Smooth muscle cell of the brain vasculature (primary cell): ENCODE measurements at regions not wholly inside any gene's neighbourhood (a gene's known extent, or its start where the extent isn't known, plus 50 kb on each side); places are given as distances from the start of the nearest gene placed in this dataset.

Experiments
- DNase-seq: peaks from one replicate; pipeline ENCODE4 v3.0.0-alpha.2; 2012; ENCODE audit warnings: low read depth, low spot score

DNA sequence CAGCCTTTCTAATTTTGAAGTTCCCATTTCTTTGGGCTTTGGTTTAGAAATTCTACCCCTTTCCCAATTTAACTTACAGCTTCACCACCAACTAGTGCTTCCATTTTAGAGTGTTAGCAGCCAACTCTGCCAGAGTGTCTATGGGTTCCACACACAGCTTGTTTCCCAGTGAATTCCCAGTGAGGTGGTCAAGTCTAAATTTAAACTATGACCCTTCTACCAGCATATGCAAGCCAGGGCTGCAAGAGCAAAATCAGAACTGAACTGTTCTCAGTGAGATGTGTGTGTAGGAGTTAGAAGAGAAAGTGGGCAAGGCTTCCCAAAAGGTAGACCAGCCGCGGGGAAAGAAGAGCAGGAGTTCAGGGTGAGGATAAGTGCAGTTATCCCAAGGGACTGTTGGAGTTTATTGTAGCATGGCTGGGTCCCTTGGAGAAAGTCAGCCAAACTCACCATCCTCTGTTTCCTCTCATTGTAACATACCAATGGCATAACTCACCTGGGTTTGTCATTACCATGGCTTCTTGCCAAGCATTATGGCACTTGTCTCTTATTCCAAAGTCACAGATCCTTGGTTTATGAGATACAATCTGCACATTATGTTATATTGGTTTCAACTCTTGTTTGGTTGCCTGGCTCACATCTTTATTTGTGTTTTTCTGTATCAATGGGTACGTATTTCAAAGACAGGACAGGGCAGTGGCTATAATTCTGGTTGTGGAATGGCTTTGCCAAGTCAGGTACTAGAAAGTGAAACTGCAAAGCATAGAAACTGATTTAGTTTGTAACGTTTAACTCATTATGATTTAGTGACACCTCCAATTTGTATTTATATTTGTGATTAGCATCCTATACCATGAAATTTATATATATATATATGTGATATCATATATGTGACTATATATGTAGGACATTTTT lies 130.2 kb upstream of the UMPS start:
- no peak for DNase-seq

DNA sequence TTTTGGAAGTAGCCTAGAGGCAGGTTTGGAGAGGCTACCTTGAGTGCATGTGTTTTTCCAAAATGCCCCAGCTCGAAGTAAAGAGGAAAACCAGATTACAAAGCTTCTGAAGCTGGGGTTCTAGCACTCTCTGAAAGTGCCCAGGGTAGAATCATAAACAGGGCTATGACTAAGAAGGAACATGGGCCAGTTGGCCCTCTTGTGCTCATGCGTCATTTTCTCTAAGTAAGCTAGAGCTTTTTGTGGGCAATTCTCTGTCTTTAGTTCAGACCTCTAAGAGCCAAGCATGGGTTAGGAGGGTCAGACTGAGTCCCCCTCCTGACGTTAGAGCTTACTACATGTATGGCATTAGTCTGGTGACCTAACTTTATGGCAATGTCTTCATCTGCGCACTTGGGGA lies 129.5 kb upstream of the UMPS start:
- DNase-seq = no peak

DNA sequence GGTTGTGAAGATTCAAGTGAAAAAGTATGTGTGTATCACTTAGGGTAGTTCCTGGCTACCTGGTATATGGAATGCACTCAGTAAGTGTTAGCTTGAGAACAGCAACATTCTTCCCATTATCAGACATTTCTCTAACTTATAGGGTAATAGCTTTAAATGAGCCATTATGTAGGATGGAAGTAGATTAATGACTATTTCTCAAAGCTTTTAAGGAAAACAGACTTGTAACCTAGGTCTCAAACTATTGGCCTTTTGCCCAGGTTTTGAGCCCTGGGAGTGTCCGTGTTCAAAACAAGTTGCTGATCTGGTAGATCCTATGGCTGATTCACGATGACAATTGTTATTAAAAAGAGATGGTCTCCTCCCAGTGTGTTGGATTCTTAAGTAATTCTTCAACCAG lies 129.1 kb upstream of the UMPS start:
- no peak for DNase-seq

DNA sequence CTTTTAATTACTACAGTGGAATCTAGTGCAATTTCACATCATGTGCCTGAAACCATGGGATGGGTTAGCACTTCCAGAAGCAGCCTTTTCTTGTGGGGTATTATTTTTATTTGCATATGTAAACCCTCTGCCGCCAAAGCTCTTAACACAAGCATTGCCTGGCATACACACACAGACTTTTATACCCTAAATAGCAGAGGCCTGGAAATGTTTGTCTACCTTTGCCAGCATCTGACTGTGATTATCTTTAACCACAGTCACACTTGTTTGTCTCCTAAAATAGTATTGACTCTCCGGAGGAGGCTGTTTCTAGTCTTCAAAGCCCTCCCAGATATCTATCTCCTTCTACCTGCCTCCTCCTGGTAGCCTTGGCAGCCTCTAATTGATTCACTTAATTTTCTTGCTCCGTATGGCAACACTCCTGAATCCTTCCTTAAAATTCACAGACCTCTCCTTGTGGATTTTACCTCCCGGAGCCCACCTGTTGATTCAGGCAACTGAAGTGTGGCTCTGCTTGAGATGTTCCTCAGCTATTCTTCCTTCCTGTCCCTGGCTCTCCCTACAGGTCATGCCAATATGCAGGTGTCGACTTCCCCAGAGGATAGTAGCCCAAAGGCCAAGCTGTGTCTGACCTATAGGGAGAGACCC lies 127.1 kb upstream of the UMPS start:
- no peak for DNase-seq

DNA sequence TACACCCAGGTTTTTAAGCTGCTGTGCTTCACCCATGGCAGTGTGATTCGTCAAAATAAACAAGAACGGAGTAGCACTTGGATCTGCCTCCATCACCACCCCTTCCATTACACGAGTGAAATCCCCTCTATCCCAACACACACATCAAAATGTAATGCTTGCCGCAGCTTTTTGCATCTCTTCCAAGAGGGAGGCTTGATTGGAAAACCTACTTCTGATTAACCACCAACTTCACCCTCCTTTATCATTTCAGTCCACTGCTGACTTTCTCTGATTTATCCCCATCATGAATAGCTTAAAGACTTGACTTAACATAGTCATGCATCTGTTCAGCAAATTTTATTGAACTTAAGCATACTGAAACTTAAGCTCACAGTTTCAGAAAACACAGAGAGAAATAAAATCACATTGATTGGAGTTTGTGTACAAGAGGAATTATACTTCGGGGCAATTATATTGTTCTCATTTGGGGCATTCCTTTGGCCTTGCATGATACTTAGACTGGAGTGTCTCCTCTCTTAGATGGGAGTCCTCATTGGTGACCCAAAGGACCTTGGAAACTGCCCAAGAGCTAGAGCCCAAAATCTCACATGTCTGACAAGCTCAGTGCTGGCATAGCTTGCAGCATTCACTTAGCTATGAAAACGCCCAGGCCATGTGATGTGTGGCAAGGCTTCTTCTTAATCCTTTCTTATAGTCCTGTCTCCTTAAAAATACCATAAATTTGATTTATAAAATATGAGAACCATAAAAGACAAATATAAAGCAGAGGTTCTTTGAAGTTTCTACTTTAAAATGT lies 124.3 kb upstream of the UMPS start:
- DNase-seq = no peak

GRCh38 chr3:124607163-124607562 lies 123.1 kb upstream of the UMPS start:
- peak; percentile 28 for DNase-seq

DNA sequence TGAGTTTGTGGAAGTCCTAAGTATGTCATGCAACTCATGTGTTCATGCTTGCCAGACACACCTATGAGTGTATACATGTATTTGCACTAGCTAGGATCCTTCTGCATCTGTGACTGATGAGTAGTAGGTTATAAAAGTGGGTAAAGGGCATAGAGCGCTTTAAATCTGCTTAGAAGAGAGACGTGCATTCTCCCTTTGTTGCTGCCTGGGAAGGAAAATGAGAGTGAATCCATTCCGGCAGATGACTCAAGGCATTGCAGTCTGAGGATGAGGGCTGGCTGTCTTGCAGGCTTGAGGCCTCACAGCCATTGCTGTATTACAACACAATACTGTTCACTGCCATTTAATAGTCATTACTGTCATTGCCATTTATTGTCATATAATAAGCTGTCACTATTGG lies 120.8 kb upstream of the UMPS start:
- DNase-seq = no peak

GRCh38 chr3:124610130-124610529 lies 120.1 kb upstream of the UMPS start:
- no peak for DNase-seq

GRCh38 chr3:124611520-124611919 lies 118.7 kb upstream of the UMPS start:
- no peak for DNase-seq

- no peak for DNase-seq
Observed at GRCh38 chr3:124615896-124616543, 114.2 kb upstream of the UMPS start.

DNA sequence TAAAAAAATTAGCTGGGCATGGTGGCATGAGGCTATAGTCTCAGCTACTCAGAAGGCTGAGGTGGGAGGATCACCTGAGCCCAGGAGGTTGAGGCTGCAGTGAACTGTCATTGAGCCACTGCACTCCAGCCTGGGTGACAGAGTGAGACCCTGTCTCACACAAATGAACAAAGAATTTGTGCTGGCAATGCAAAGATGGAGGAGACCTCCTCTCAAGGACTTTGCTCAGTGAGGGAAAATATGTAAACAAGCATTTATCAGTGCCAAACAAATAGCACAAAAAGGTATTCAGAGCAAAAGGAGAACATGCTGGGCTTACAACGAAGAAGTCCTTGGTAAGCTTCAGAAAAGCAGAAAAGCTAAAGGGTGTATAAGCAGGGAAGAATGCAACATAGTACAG lies 113.1 kb upstream of the UMPS start:
- DNase-seq = no peak

GRCh38 chr3:124619887-124620599 lies 110.2 kb upstream of the UMPS start:
- no peak for DNase-seq

DNA sequence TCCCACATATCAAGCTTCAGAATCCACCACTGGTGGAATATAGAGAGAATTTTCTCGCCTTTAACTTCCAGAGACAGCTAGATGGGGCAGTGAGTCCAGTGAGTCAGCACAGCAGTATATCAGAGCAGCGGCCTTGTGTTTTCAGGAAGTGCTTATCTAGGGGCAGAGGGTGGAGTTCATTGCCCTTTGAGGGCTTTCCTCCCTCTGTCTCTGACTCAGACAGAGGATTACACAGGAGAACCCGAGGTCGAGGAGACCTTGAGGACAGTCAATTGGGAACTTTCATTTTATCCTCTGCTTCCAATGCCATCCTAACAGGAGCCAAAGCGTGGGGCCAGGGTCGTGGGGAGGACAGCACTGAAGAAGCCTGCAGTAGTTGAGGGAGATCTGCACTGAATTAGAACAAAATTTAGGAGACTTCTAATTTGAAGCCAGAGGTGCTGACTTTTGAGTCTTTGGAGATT lies 109.6 kb upstream of the UMPS start:
- no peak for DNase-seq

DNA sequence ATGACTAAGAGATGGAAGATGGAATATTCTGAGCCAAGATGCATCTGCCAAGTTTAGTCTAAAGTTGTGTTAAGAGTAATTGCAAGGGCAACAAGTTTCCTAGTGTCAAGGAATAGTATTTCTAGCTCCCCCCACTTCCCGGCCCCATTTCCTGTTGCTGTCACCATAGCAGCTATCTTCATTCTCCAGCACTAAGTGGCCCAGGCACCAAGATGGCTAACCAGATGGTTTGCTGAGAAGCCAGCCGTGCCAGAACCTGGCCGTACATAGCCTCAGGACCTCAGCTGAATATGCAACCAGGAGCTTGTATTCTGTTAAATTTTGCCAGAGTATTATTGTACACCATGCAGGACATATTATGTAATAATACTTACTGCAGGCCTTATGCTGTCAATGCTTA lies 108.8 kb upstream of the UMPS start:
- no peak for DNase-seq

- no peak for DNase-seq
Observed at GRCh38 chr3:124625074-124625473, 105.2 kb upstream of the UMPS start.

DNA sequence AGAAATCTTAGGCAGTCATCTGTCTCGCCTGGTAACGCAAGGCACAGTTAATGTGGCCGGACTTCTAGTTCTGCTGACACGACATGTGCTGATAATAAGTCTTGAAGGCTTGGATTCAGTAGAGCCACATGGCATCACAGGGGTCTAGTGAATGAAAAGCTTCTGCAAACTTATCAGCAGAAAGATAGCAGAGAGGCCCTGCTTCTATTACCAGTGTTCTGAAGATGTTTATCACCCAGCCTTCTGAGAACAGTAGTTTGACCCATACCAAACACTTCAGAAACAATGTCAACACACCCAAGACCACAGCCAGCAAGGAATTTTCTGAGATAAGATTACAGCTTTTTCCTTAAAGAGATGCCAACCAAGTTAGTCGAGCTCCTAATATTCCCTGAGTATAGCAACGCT lies 102.7 kb upstream of the UMPS start:
- DNase-seq = no peak

GRCh38 chr3:124628863-124629262 lies 101.4 kb upstream of the UMPS start:
- DNase-seq = no peak

DNA sequence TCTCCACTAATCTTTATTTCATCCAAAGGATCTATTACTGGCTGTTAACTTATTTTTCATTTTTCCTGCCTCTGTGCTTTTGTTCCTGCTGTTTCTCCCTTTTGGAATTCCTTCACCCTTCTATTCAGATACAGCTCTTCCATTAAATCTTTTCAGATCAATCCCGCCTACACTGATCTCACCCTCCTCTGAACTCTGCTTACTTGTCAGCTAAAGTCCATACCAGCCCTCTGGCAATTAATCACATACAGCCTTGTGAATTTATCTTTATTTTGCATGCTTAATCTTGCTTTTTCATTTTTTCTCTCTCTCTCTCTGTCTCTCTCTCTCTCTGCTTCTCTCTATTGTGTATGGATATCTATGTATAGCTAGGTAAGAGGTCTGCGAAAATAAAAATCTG lies 100.8 kb upstream of the UMPS start:
- DNase-seq = no peak

GRCh38 chr3:124630960-124631359 lies 99.3 kb upstream of the UMPS start:
- no peak for DNase-seq

DNA sequence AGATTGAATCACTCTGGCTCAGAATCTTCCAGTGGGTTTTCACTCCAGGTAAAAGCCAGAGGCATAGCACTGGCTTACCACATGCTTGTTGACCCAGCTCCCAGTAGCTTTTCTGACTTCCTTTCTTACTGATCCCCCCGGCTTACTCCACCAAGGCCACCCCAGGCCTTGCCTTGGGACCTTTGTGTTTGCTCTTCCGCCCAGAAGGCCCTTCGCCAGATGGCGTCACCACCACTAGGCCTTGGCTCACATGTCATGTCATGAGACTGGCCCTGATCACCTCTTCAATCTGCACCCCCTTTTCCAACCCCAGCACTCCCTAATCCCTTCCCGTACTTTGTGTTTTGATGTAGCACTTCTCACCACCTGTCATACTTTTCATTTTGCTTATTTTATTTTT lies 98.5 kb upstream of the UMPS start:
- no peak for DNase-seq

- no peak for DNase-seq
Observed at GRCh38 chr3:124632566-124633140, 97.6 kb upstream of the UMPS start.
